ENCODE measurements at regions not wholly inside any gene's neighbourhood (a gene's known extent, or its start where the extent isn't known, plus 50 kb on each side); places are given as distances from the start of the nearest gene placed in this dataset.
"Not testable (repeated sequence)": the region's sequence is repeated elsewhere in the genome, so short reads cannot be mapped to it uniquely, and the experiment has no call there.

DNA sequence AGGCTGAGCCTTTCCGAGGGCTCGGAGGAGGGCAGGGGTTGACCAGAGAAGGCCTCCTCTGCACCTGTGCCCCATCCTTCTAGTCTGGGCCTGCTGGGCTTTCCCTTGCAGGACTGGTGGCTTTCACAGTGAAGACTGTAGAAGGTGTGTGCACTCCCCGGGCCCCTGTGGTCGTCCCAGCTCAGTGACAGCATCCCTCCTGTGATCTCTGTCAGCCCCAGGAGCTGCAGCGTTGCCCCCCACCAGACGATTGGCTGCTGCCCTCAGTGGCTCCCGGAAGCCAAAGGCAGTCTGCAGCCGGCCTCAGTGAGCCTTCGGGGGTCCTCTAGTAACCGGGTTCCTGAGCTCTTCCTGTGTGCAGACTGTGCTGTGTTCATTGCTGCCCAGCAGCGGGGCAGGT lies 69.4 kb upstream of the EN2 start:
- TF ChIP-seq, protein P1, sequence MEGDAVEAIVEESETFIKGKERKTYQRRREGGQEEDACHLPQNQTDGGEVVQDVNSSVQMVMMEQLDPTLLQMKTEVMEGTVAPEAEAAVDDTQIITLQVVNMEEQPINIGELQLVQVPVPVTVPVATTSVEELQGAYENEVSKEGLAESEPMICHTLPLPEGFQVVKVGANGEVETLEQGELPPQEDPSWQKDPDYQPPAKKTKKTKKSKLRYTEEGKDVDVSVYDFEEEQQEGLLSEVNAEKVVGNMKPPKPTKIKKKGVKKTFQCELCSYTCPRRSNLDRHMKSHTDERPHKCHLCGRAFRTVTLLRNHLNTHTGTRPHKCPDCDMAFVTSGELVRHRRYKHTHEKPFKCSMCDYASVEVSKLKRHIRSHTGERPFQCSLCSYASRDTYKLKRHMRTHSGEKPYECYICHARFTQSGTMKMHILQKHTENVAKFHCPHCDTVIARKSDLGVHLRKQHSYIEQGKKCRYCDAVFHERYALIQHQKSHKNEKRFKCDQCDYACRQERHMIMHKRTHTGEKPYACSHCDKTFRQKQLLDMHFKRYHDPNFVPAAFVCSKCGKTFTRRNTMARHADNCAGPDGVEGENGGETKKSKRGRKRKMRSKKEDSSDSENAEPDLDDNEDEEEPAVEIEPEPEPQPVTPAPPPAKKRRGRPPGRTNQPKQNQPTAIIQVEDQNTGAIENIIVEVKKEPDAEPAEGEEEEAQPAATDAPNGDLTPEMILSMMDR (IDR thresholded peaks at IDR 0.05; ENCODE audit: insufficient read depth, low read length) = no peak
- DNase-seq (ENCODE audit: low read depth) = no peak
- no peak overlapping the region for H3K4me3 ChIP-seq (ENCODE audit: low read depth, low read length)

DNA sequence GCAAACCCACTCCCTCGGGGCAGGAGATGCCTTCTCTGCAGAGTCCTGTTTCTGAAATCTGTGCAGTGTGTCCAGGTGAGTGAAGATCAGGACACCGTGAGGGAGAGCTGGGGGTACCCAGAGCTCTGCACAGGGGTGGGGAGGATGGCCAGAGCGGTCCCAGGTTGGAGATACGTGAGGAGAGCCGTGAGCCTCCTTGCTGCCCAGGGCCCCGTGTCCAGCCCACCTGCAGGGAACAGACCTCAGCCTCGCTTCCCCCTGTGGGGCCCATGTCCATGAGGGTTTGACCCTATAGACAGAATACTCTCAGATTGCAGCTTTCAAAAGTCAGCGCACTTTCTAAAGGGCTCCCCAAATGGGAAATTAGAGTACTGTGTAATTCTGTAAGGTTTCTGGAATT lies 66.5 kb upstream of the EN2 start:
- DNase-seq (ENCODE audit: low read depth) = no peak
- H3K4me3 ChIP-seq (ENCODE audit: low read depth, low read length) = no peak overlapping the region
- TF ChIP-seq, protein P1 (IDR thresholded peaks at IDR 0.05; ENCODE audit: insufficient read depth, low read length) = no peak

DNA sequence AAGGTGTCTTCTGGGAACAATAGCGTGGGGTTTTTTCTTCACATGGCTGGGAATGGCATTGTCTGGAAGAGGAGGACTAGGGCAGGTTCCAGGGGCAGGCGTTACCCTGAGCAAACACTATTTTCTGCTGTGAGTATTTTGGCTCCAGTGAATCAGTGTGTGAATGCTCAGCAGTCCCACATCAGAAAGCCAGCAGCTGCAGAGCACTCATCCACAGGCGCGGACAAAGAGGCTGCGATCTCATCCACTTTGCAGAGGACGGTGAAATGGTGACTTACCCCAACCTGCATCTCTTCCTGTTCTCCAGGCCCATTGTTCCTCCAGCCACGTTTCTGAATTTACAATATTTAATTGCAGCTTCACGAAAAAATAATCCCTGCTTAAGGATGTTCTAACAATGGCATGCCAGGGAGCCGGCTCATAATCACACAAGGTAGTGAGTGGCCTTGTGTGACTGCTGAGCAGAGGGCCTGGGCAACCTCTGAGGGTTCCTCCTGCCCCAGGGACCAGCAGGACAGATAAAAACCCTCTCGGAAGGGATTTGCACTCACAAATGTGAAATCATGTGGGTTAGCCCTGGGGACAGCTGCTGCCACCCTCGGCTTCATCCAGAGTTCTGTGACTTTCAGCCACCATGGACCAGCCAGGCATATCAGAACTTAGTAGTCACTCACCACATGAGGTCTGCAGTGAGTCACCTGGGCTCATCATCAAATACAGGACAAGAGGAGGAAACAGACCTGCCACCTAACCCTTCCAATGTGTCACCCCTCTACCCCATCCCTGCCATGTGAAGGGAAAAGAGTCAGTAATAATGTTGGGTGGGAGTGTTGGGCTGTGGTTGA lies 65.0 kb upstream of the EN2 start:
- TF ChIP-seq, protein P1 (IDR thresholded peaks at IDR 0.05; ENCODE audit: insufficient read depth, low read length) = no peak
- DNase-seq (ENCODE audit: low read depth) = no peak
- H3K4me3 ChIP-seq (ENCODE audit: low read depth, low read length) = no peak overlapping the region

DNA sequence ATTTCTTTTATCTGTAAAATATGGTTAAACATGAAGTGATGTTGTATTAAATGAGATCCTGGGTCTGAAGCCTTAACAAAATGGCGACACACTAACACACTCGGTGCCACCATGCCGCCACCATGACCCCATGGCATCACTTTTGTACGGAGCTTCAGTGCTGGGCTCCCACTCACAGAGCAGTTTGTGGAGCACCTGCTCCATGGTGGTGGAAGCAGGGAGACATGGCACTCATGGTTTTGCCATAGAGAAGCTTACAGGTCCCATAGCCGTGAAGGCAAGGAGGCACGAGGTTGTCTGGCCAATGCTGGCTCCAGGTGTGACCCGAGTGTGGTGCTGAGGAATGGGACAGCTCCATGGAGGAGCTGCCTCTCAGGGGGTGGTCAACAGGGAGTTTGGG lies 63.5 kb upstream of the EN2 start:
- no peak for DNase-seq (ENCODE audit: low read depth)
- no peak overlapping the region for H3K4me3 ChIP-seq (ENCODE audit: low read depth, low read length)
- TF ChIP-seq, protein P1 (IDR thresholded peaks at IDR 0.05; ENCODE audit: insufficient read depth, low read length) = no peak

DNA sequence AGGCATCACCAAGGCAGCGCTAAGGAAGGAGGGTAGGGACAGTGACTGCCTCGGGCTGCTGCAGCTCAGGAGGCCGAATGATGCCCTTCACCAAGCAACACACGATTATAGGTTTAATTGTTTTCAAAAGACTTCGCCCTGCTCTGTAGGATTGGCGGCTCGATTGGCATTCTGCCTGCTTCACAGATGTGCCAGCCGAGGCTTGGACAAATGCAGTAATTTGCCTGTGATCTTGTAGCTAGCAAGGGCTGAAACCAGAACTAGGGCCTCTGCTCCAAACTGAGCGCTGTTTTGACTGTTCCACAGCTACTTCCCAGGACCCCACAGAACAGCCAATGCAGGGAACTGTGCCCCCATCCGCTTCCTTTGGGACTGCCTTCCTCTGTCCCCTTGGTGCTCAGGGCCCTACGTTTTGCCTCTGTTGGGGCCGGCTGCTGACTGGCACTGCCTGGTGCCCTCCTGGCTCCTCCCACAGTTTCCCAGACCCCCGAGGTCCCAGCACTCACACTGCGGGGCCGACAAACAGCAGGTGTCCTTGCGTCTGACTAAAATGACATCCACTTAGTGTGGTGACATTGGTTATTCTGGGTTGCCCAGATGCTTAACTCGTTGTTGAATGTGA lies 62.6 kb upstream of the EN2 start:
- DNase-seq (ENCODE audit: low read depth) = no peak
- H3K4me3 ChIP-seq (ENCODE audit: low read depth, low read length) = no peak overlapping the region
- TF ChIP-seq, protein P1 (IDR thresholded peaks at IDR 0.05; ENCODE audit: insufficient read depth, low read length) = no peak

DNA sequence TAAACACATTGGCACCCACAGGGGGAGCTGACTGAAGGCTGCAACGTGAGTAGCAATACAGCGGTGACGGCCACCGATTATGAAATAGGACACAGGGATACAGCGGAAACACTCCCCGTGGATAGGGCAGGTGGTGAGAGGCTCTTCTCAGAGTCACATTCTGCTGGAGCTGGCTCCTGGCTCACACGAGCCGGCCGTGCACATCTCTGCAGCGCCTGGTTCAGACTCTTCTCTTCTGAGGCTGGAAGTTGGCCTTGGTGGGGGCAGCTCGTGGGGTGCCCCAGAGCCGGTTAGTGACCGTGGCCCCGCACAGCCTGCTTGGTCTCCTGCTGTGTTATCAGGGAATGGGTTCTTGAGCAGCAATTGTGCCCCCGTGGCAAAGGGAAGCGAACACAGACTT lies 61.3 kb upstream of the EN2 start:
- TF ChIP-seq, protein P1 (IDR thresholded peaks at IDR 0.05; ENCODE audit: insufficient read depth, low read length) = no peak
- no peak for DNase-seq (ENCODE audit: low read depth)
- H3K4me3 ChIP-seq (ENCODE audit: low read depth, low read length) = no peak overlapping the region

DNA sequence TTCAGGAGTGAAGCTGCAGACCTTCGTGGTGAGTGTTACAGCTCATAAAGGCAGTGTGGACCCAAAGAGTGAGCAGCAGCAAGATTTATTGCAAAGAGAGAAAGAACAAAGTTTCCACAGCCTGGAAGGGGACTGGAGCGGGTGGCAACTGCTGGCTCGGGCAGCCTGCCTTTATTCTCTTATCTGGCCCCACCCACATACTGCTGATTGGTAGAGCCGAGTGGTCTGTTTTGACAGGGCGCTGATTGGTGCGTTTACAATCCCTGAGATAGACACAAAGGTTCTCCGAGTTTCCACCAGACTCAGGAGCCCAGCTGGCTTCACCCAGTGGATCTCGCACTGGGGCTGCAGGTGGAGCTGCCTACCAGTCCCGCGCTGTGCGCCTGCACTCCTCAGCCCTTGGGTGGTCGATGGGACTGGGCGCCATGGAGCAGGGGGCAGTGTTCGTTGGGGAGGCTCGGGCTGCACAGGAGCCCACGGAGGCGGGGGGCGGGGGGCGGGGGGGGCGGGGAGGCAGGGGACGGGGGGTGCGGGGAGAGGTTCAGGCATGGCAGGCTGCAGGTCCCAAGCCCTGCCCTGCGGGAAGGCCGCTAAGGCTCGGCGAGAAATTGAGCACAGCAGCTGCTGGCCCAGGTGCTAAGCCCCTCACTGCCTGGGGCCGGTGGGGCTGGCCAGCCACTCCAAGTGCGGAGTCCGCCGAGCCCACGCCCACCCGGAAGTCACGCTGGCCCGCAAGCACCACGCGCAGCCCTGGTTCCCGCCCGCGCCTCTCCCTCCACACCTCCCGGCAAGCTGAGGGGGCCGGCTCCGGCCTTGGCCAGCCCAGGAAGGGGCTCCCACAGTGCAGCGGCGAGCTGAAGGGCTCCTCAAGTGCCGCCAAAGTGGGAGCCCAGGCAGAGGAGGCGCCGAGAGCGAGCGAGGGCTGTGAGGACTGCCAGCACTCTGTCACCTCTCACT lies 59.9 kb upstream of the EN2 start:
- not testable (repeated sequence) for H3K4me3 ChIP-seq (ENCODE audit: low read depth, low read length); DNase-seq (ENCODE audit: low read depth)

Measured in fibroblast of the aortic adventitia (primary cell).